ENCODE measurements at regions not wholly inside any gene's neighbourhood (a gene's known extent, or its start where the extent isn't known, plus 50 kb on each side); places are given as distances from the start of the nearest gene placed in this dataset.
"Not testable (repeated sequence)": the region's sequence is repeated elsewhere in the genome, so short reads cannot be mapped to it uniquely, and the experiment has no call there.

DNA sequence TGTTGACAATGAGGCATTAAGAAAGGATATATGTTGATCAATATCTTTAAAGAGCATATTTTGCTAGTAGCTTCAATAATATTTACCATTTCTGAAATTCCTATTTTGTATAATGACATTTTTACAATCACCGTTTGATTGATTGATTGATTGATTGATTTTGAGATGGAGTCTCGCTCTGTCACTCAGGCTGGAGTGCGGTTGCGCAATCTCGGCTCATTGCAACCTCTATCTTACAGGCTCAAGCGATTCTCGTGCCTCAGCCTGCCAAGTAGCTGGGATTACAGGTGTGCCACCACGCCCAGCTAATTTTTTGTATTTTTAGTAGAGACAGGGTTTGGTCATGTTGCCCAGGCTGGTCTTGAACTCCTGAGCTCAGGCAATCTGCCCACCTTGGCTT lies 150.9 kb upstream of the TEX13D start:
- not testable (repeated sequence) for DNase-seq (ENCODE audit: low spot score)

DNA sequence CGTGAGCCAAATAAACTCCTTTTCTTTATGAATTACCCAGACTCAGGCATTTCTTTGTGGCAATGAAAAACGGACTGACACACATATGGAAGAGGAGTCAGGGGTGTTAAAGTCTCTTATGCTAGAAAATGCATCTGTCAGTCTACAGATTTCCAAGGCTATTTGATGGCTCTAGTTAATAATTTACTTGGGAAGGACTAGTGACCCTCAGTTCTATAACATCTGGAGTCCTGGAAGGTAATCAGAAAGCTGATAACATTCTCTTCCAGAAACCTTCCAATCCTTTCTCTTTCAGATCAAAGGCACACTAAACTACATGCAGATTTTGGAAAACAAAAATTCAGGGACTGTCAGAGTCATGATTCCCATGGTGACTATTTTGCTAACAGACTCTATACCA lies 142.0 kb upstream of the TEX13D start:
- DNase-seq (ENCODE audit: low spot score) = no peak

DNA sequence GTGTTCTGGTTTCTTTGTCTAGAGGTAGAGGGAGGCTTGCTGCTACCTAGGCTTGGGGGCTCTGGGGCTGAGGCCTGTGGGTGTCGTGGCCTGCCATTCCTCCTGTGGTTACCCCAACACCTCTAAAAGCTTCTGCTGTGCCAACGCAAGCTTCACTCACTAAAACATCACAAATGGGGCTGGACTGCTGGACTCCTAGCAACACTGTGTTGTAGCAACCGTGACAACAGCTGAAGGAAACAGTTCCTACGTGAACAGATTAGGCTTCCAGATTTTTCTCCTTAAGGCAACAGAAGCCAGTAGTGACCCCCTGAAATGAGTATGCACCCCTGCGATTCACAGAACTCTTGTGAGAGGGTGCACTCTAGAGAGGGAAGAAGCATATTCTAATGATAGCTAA lies 138.3 kb upstream of the TEX13D start:
- no peak for DNase-seq (ENCODE audit: low spot score)

GRCh38 chrX:124194901-124195300 lies 137.6 kb upstream of the TEX13D start:
- no peak for DNase-seq (ENCODE audit: low spot score)

DNA sequence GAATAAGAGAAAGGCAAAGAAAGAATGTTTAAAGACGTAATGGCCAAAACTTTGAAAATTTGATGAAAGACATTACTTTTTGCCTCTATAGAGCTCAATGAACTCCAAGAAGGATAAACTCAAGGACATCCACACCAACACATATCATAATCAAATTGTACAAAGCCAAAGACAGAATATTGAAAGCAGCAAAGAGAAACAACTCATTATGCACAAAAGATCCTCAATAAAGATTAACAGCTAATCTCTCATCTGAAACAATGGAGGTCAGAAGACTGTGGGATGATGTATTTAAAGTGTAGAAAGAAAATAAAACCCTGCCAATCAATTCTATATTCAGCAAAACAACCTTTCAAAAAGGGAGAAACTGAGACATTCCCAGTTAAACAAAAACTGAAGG lies 129.1 kb upstream of the TEX13D start:
- no peak for DNase-seq (ENCODE audit: low spot score)

DNA sequence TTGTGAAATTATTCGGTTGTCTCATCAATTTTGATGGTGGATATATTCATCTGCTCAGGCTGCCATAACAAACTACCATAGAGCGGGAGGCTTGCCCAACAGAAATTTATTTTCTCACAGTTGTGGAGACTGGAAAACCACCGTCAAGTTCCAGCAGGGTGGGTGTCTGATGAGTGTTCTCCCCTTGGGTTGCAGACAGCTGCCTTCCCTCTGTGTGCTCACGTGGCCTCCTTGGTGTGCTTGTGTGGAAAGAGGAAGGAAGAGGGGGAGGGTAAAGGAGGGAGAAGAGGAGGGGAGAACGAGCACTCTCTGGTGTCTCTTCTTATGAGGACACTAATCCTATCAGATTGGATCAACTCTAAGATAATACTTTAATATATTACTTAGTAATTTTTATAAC lies 123.8 kb upstream of the TEX13D start:
- no peak for DNase-seq (ENCODE audit: low spot score)

DNA sequence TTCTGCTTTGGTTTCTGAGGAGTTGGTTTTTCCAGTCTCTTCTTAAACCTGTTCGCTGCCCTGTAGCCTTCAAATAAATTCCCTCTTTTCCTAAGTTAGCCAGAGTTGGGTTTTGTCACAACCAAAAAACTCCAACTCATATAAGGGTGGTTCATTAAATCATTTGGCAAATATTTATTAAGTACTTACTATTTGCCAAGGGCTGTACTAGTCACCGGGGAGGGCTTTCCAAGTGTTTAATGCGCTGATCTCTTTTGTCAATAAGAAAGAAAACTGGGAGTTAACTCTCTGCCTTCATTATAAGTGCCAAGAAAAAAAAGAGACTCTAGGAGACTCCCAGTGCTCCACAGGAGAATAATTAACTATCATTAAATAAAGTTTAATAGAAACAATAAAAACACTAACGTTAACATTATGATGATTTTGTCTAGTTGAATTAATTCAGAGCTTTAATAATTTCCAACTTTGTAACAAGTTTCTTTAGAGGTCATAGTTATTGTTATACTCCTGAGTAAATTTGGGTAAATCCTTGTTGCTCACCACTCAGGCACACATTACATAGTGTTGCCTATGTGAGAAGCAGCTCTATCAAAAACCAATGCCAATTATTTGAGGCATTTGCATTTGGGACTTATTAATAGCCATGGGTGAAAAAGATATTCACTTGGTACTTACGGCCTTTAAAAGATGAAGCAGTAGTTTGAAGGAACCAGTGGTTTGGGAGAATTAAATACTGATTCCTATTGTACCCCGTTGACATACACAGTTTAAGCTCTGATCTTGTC lies 122.5 kb upstream of the TEX13D start:
- DNase-seq (ENCODE audit: low spot score) = no peak

DNA sequence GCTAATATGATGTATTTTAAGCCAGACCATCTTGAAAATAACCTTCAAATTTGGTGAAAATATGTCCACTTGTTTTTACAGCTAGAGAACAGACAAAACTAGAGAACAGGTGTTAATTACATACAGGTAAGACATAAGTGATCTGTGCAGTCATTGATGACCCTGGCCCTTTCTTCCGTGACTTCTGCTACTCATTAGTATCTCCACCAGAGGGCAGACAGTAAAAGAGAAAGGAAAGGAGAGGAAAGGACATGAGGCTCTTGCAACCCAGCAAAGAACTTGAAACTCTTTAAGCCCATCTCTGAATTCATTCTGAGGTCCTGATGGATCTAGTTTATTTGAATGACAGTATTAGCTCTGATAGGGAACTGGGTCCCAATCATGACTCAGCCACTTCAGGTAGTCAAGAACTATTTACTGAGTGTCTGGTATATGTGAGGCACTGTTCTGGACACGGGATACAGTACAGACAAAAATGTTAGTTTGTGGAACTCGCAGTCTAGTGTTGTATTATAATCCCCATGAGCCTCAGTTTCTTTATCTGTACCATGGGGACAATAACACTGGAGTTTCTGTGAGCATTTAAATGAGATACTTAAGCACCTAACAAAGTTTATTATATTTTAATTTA lies 121.0 kb upstream of the TEX13D start:
- DNase-seq (ENCODE audit: low spot score) = peak; percentile 0

- DNase-seq (ENCODE audit: low spot score) = no peak
These were observed 119.8 kb upstream of the TEX13D start for GRCh38 chrX:124212622-124213021.

- no peak for DNase-seq (ENCODE audit: low spot score)
These were observed 116.7 kb upstream of the TEX13D start for GRCh38 chrX:124215786-124216185.

- no peak for DNase-seq (ENCODE audit: low spot score)
These were observed 115.9 kb upstream of the TEX13D start for GRCh38 chrX:124216396-124217115.

DNA sequence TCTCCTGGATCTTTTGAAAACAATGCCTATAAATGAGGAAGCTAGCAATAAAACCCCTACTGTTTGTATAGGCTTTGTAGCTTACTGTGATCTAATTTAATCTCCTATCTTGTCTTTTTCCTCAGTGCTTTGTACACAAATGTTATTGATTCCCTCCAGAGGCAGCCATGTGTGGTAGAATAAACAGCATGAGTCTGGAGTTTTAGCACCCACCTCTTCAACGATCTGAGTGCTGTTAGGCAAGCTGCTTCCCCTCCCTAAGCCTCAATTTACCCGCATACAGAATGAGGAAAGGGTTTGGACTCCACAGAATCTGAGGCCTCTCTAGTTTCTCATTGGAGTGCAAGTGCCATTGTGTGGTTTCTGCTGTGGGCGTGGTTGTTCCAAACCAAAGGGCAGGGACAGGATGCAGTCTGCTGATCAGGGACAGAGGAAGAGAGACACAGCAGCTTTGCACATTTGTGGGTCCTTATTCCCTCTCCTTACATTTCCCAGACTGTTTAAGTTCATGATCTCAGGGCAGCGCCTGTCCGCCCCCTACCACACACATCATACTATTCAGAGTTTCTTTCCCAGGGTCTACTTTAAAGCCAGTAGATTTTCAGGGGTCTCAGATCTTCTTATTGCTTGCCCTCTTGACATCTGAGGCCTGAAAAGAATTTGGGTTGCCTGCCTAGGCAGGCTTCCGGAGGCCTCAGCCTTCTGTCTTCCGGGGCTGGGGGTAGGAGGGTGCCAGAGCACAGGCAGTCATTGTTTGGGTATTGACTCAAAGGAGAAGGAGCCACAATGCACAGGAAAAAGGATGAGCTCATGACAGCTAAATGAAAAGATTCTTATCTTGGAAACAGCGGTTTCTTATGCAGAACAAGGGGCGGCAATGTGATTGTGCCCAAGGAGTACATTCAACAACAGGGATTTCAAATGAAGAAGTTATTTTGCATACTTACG lies 114.9 kb upstream of the TEX13D start:
- peak; percentile 3 for DNase-seq (ENCODE audit: low spot score)

DNA sequence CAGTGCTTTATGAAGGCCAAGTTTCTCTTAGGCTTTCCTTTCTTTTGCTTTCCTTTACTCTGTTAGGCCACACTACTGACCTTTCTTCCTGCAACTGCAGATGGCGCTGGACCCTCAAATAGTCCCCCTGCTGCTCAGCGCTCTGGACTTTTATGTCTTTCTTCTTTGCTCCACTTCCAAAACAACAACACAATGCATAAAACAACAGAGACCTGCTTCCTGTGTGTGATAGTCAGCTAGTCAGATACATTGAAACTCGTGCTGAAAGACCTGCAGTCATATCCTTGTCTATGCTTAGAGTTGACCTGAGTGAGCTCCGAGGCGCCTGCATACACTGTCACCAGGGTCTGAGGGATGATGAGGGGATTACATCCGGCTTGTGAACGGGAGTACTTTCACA lies 108.9 kb upstream of the TEX13D start:
- DNase-seq (ENCODE audit: low spot score) = no peak

GRCh38 chrX:124224528-124224927 lies 107.9 kb upstream of the TEX13D start:
- DNase-seq (ENCODE audit: low spot score) = no peak

DNA sequence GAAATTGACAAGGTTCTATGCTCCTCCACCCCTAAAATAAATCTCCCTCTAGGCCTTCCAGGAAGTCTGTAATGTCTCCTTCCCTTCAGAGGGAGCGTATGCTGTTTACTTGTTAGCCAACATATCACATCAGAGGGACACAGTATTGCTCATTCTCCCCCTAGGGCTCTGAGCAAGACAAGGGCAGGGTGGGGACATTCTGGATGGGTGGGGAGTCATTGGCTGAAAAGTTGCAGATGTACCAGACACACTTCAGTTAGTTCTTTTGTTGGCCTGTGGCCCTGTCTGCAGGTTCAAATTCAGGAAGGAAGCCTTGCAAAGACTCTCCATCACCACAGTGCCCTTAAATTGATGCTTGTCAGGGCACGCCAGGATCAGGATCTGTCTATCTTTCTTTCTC lies 106.3 kb upstream of the TEX13D start:
- DNase-seq (ENCODE audit: low spot score) = no peak

DNA sequence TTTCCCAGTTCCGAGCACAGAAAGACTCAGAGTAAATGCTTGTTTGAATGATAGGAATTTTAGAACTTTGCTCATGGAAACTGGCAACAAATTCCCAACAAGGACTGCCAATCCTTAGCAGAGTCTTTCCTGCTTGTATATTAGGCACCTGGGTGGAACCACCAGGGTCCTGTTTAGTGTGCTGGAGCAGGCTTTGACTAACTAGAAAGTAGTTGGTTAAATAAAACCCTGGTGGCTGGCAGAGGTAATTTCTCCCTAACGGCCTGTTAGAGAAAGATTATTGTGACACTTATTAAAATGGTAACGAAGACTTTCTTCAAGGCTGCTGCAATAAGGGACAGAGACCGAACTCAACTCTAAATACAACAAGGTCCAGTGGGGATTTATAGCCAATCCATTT lies 103.6 kb upstream of the TEX13D start:
- no peak for DNase-seq (ENCODE audit: low spot score)

GRCh38 chrX:124229374-124229773 lies 103.1 kb upstream of the TEX13D start:
- no peak for DNase-seq (ENCODE audit: low spot score)

DNA sequence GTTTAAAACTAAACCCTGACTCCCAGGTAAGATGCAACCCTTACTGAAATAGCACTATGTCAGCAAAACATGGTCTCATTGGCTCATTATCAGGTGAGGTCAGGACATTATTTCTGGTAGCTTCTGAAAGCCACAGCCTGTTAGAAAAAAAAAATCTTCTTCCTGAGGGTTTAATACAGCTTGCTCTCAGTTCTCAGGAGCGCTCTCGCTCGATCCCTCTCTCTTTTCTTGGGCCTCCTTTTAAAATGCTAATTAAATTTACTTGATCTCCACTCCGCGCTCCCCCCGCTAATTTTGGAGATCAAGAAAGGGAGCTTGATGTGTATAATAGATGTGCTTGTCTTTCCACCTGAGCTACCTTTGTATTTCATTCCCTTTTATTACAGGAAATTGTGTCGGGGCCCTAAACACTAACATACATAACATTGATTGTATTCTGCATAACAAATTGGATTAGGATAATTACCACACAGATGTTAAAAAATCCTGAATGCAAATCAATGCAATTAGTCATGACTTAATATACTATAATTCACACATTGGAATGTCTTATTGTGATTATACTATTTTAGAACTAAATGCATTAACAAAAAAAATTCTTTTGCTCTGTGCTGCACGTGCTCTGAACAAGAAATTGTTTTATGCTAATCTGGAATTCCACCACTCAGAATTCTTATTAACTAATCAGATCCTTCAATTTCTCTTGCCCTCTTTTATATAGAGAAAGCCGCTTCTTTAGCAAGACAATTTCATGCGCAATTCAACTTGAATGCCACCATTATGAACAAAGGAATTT lies 101.6 kb upstream of the TEX13D start:
- no peak for DNase-seq (ENCODE audit: low spot score)

- DNase-seq (ENCODE audit: low spot score) = no peak
These were observed 101.1 kb upstream of the TEX13D start for GRCh38 chrX:124231451-124231759.

DNA sequence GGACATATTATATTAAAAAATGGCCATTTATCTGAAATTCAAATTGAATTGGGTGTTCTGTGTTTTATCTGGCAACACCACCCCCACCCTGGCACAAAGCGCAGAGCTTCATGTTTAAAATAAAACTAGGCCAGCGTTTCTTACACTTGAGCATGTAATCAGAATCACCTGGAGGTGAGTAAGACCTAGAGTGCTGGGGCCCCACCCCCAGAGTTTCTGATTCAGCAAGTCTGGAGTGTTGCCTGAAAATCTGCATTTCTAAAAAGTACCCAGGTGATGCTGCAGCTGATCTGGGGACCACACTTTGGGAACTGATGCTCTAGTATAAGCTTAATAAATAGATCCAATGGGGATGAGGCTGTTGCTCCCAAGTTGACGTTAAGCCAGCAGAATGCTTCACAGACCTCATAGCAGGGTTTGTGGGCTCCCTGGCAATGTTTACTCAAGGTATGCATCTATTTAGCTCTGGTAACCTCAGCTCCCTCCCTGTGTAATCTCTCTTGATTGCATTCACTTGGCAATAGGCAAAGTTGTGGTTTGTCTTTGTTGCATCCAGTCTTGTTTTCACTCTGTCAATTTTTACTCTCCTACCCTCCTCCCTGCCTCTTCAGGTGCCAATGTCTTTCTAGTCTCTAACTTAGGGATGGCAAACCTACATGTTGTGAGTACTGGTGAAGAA lies 99.8 kb upstream of the TEX13D start:
- no peak for DNase-seq (ENCODE audit: low spot score)

DNA sequence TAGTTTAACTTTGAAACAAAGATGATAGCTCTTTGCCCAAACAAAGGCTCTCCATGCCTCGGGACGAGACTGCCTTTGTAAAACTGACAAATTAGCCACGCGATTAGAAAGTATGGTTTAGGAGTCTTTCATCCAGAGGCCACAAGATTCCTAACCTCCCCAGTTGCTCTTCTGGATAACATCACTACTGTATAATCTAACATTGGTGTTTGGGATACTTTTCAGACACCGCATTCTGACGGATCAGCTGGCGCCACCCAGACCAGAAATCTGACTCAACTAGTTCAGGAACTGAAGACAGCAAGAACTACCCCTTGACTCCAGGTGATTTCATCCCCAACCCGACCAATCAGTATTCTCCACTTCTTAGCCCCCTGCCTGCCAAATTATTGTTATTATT lies 98.1 kb upstream of the TEX13D start:
- no peak for DNase-seq (ENCODE audit: low spot score)
